ENCODE measurements at regions not wholly inside any gene's neighbourhood (a gene's known extent, or its start where the extent isn't known, plus 50 kb on each side); places are given as distances from the start of the nearest gene placed in this dataset.

- TF ChIP-seq CTCF (IDR thresholded peaks at IDR 0.05; ENCODE audit: low read depth, low read length, poor library complexity, severe bottlenecking) (no peak), EZH2phosphoT487 (IDR thresholded peaks at IDR 0.05; ENCODE audit: borderline replicate concordance, low read length) (no peak)
Measured at GRCh38 chr2:122486705-122487415, 731.4 kb downstream of the TSN start.
